HEK293 (cell line): ENCODE measurements at regions not wholly inside any gene's neighbourhood (a gene's known extent, or its start where the extent isn't known, plus 50 kb on each side); places are given as distances from the start of the nearest gene placed in this dataset.

Experiments used
- CTCF ChIA-PET: fragments of 350-600 bp; formaldehyde crosslinking; extraction: SDS; loops from one replicate; lab custom pipeline; 2021; ENCODE audit warnings: antibody characterized with exemption; lab: Yijun Ruan, JAX
- POLR2A ChIA-PET: fragments of 300-600 bp; formaldehyde crosslinking; extraction: SDS; loops from one replicate; lab custom pipeline; 2020; ENCODE audit warnings: antibody characterized with exemption, inconsistent platforms; lab: Yijun Ruan, JAX
- H3K27ac ChIP-seq: fragments of 200-500 bp; sonication (Bioruptor generic); 2 replicates; pipeline ENCODE4 v1.5.1; 2014; ENCODE audit warnings: low read depth, low read length, control low read depth, inconsistent platforms; ENCODE audit errors: extremely low read depth
- H3K36me3 ChIP-seq, 2 experiments: fragments of 200-500 bp in 1 of 2; sonication (Bioruptor generic) in 1 of 2; 1 replicate in 1 of 2; 2 replicates in 1 of 2; pipeline ENCODE4 v1.5.1; 2014 to 2017; ENCODE audit warnings: inconsistent platforms in 2 of 2, low read length in 2 of 2; ENCODE audit not compliant: control insufficient read depth in 2 of 2, insufficient read depth in 1 of 2
- H3K4me1 ChIP-seq: fragments of 200-500 bp; sonication (Bioruptor generic); 2 replicates; pipeline ENCODE4 v1.5.1; 2014; ENCODE audit warnings: mild to moderate bottlenecking, low read length, inconsistent platforms; ENCODE audit not compliant: control insufficient read depth, insufficient read depth
- H3K4me3 ChIP-seq: 2 replicates; pipeline ENCODE4 v1.5.1; 2011; ENCODE audit warnings: low read depth, mild to moderate bottlenecking, control low read depth, low read length, moderate library complexity
- H3K9me3 ChIP-seq: fragments of 200-500 bp; sonication (Bioruptor generic); 2 replicates; pipeline ENCODE4 v1.5.1; 2014; ENCODE audit warnings: low read depth, low read length, inconsistent platforms; ENCODE audit not compliant: control insufficient read depth, insufficient read depth
- CTCF ChIP-seq: fragments of 450-650 bp; formaldehyde crosslinking; IDR thresholded peaks from 2 replicates; pipeline ENCODE4 v1.5.1; 2016; ENCODE audit warnings: missing biosample characterization, missing genetic modification characterization
- KLF17 ChIP-seq: fragments of 450-650 bp; formaldehyde crosslinking; IDR thresholded peaks from 2 replicates; pipeline ENCODE4 v1.5.1; 2016; ENCODE audit warnings: missing biosample characterization, missing genetic modification characterization
- ZBTB10 ChIP-seq: fragments of 450-650 bp; formaldehyde crosslinking; IDR thresholded peaks from 2 replicates; pipeline ENCODE4 v1.5.1; 2016; ENCODE audit warnings: missing biosample characterization, missing genetic modification characterization
- ZBTB11 ChIP-seq: fragments of 450-650 bp; formaldehyde crosslinking; conservative IDR thresholded peaks from 2 replicates; pipeline ENCODE4 v1.5.1; 2016; ENCODE audit warnings: low read depth, missing biosample characterization, missing genetic modification characterization
- ZBTB17 ChIP-seq: fragments of 450-650 bp; formaldehyde crosslinking; IDR thresholded peaks from 2 replicates; pipeline ENCODE4 v1.5.1; 2016; ENCODE audit warnings: missing biosample characterization, missing genetic modification characterization
- ZBTB21 ChIP-seq: fragments of 450-650 bp; formaldehyde crosslinking; IDR thresholded peaks from 2 replicates; pipeline ENCODE4 v1.5.1; 2017; ENCODE audit warnings: missing biosample characterization, missing genetic modification characterization
- ZNF133 ChIP-seq: fragments of 450-650 bp; formaldehyde crosslinking; IDR thresholded peaks from 2 replicates; pipeline ENCODE4 v1.5.1; 2016; ENCODE audit warnings: missing biosample characterization, missing genetic modification characterization
- ZNF148 ChIP-seq: fragments of 450-650 bp; formaldehyde crosslinking; IDR thresholded peaks from 2 replicates; pipeline ENCODE4 v1.5.0; 2017; ENCODE audit warnings: missing biosample characterization, missing genetic modification characterization, borderline replicate concordance
- ZNF155 ChIP-seq: fragments of 450-650 bp; formaldehyde crosslinking; IDR thresholded peaks from 2 replicates; pipeline ENCODE4 v1.5.1; 2016; ENCODE audit warnings: missing biosample characterization, missing genetic modification characterization
- ZNF169 ChIP-seq: fragments of 450-650 bp; formaldehyde crosslinking; IDR thresholded peaks from 2 replicates; pipeline ENCODE4 v1.5.1; 2016; ENCODE audit warnings: missing biosample characterization, missing genetic modification characterization
- ZNF350 ChIP-seq: fragments of 450-650 bp; formaldehyde crosslinking; IDR thresholded peaks from 2 replicates; pipeline ENCODE4 v1.5.0; 2017; ENCODE audit warnings: missing biosample characterization, mild to moderate bottlenecking, missing genetic modification characterization
- ZNF433 ChIP-seq: fragments of 450-650 bp; formaldehyde crosslinking; IDR thresholded peaks from 2 replicates; pipeline ENCODE4 v1.5.1; 2016; ENCODE audit warnings: missing biosample characterization, missing genetic modification characterization, low read depth
- ZNF518A ChIP-seq: fragments of 450-650 bp; formaldehyde crosslinking; conservative IDR thresholded peaks from 2 replicates; pipeline ENCODE4 v1.5.1; 2016; ENCODE audit warnings: low read depth, missing biosample characterization, missing genetic modification characterization
- ZNF555 ChIP-seq: fragments of 450-650 bp; formaldehyde crosslinking; conservative IDR thresholded peaks from 2 replicates; pipeline ENCODE4 v1.5.1; 2017; ENCODE audit warnings: missing biosample characterization, mild to moderate bottlenecking, missing genetic modification characterization, inconsistent platforms
- ZNF561 ChIP-seq: fragments of 450-650 bp; IDR thresholded peaks from 2 replicates; pipeline ENCODE4 v1.5.1; 2018; ENCODE audit warnings: missing biosample characterization, missing genetic modification characterization, borderline replicate concordance
- ZNF585B ChIP-seq: fragments of 450-650 bp; formaldehyde crosslinking; IDR thresholded peaks from 2 replicates; pipeline ENCODE4 v1.5.1; 2016; ENCODE audit warnings: missing biosample characterization, missing genetic modification characterization
- ZNF670 ChIP-seq: fragments of 450-650 bp; formaldehyde crosslinking; IDR thresholded peaks from 2 replicates; pipeline ENCODE4 v1.5.1; 2016; ENCODE audit warnings: missing biosample characterization, missing genetic modification characterization, low read depth

- no peaks in the 10 kb centered on the region for H3K36me3 ChIP-seq
- POLR2A ChIA-PET: no interaction called here
- no peak overlapping the region for H3K27ac ChIP-seq
- TF ChIP-seq ZNF155: no peak
- TF ChIP-seq KLF17 (tag by site-specific recombination): no peak
- TF ChIP-seq ZBTB10: no peak
- no peak for TF ChIP-seq ZNF169 (tag by site-specific recombination)
- no peak for TF ChIP-seq ZNF518A
- TF ChIP-seq ZNF133 (tag by site-specific recombination): no peak
- TF ChIP-seq ZNF433 (tag by site-specific recombination): no peak
- no peak for TF ChIP-seq CTCF (tag by site-specific recombination)
- no peak for TF ChIP-seq ZBTB11 (tag by site-specific recombination)
- TF ChIP-seq ZNF585B (tag by site-specific recombination): no peak
- no peak for TF ChIP-seq ZBTB17 (tag by site-specific recombination)
- no peak for TF ChIP-seq ZNF350
- TF ChIP-seq ZNF148 (tag by site-specific recombination): no peak
- TF ChIP-seq ZNF555 (tag by site-specific recombination): no peak
- TF ChIP-seq ZBTB21 (tag by site-specific recombination): no peak
- no peak for TF ChIP-seq ZNF561
- no peak for TF ChIP-seq ZNF670 (tag by site-specific recombination)
- CTCF ChIA-PET: no interaction called here
- no peak overlapping the region for H3K4me3 ChIP-seq
- H3K9me3 ChIP-seq: no peaks in the 10 kb centered on the region
- no peaks in the 10 kb centered on the region for H3K4me1 ChIP-seq
These were observed 498.1 kb upstream of the FSTL5 start for GRCh38 chr4:162661913-162662312.
